ENCODE measurements at regions not wholly inside any gene's neighbourhood (a gene's known extent, or its start where the extent isn't known, plus 50 kb on each side); places are given as distances from the start of the nearest gene placed in this dataset.
"Not testable (repeated sequence)": the region's sequence is repeated elsewhere in the genome, so short reads cannot be mapped to it uniquely, and the experiment has no call there.

GRCh38 chr1:232319518-232320210 lies 310.3 kb downstream of the SIPA1L2 start:
- DNase-seq (ENCODE audit: low spot score), result peak; percentile 85

- DNase-seq (ENCODE audit: low spot score), result peak; percentile 75
Measured at GRCh38 chr1:232319072-232319471, 310.9 kb downstream of the SIPA1L2 start.

- DNase-seq (ENCODE audit: low spot score), result no peak
Measured at GRCh38 chr1:232318143-232318542, 311.8 kb downstream of the SIPA1L2 start.

- DNase-seq (ENCODE audit: low spot score), result no peak
Measured at GRCh38 chr1:232317350-232317749, 312.6 kb downstream of the SIPA1L2 start.

- DNase-seq (ENCODE audit: low spot score), result no peak
Measured at GRCh38 chr1:232316864-232317263, 313.1 kb downstream of the SIPA1L2 start.

- not testable (repeated sequence) for DNase-seq (ENCODE audit: low spot score)
Measured at GRCh38 chr1:232313876-232314275, 316.1 kb downstream of the SIPA1L2 start.

- DNase-seq (ENCODE audit: low spot score), result no peak
Measured at GRCh38 chr1:232310541-232310940, 319.4 kb downstream of the SIPA1L2 start.

GRCh38 chr1:232308616-232309015 lies 321.3 kb downstream of the SIPA1L2 start:
- DNase-seq (ENCODE audit: low spot score), result no peak

GRCh38 chr1:232307296-232308017 lies 322.5 kb downstream of the SIPA1L2 start:
- no peak for DNase-seq (ENCODE audit: low spot score)

GRCh38 chr1:232306269-232306961 lies 323.5 kb downstream of the SIPA1L2 start:
- DNase-seq (ENCODE audit: low spot score), result no peak

GRCh38 chr1:232305050-232305449 lies 324.9 kb downstream of the SIPA1L2 start:
- DNase-seq (ENCODE audit: low spot score), result no peak

- no peak for DNase-seq (ENCODE audit: low spot score)
Measured at GRCh38 chr1:232303222-232303620, 326.7 kb downstream of the SIPA1L2 start.

- no peak for DNase-seq (ENCODE audit: low spot score)
Measured at GRCh38 chr1:232302376-232303221, 327.3 kb downstream of the SIPA1L2 start.

- no peak for DNase-seq (ENCODE audit: low spot score)
Measured at GRCh38 chr1:232301246-232301645, 328.7 kb downstream of the SIPA1L2 start.

GRCh38 chr1:232300466-232300865 lies 329.5 kb downstream of the SIPA1L2 start:
- DNase-seq (ENCODE audit: low spot score), result no peak

- no peak for DNase-seq (ENCODE audit: low spot score)
Measured at GRCh38 chr1:232296461-232296860, 333.5 kb downstream of the SIPA1L2 start.

- no peak for DNase-seq (ENCODE audit: low spot score)
Measured at GRCh38 chr1:232293361-232293760, 336.6 kb downstream of the SIPA1L2 start.

- no peak for DNase-seq (ENCODE audit: low spot score)
Measured at GRCh38 chr1:232292818-232293217, 337.1 kb downstream of the SIPA1L2 start.

GRCh38 chr1:232292239-232292638 lies 337.7 kb downstream of the SIPA1L2 start:
- DNase-seq (ENCODE audit: low spot score), result peak; percentile 40

- DNase-seq (ENCODE audit: low spot score), result no peak
Measured at GRCh38 chr1:232291681-232292080, 338.3 kb downstream of the SIPA1L2 start.

GRCh38 chr1:232291261-232291660 lies 338.7 kb downstream of the SIPA1L2 start:
- DNase-seq (ENCODE audit: low spot score), result no peak

GRCh38 chr1:232290570-232290969 lies 339.4 kb downstream of the SIPA1L2 start:
- DNase-seq (ENCODE audit: low spot score), result no peak
